ENCODE measurements at regions not wholly inside any gene's neighbourhood (a gene's known extent, or its start where the extent isn't known, plus 50 kb on each side); places are given as distances from the start of the nearest gene placed in this dataset.

- DNase-seq (ENCODE audit: low spot score) = no peak
Measured at GRCh38 chr5:155211764-155212163, 198.2 kb downstream of the KIF4B start.

- no peak for DNase-seq (ENCODE audit: low spot score)
Measured at GRCh38 chr5:155222393-155222792, 208.8 kb downstream of the KIF4B start.

- DNase-seq (ENCODE audit: low spot score) = no peak
Measured at GRCh38 chr5:155229135-155229534, 215.6 kb downstream of the KIF4B start.

- no peak for DNase-seq (ENCODE audit: low spot score)
Measured at GRCh38 chr5:155239803-155240202, 226.2 kb downstream of the KIF4B start.

GRCh38 chr5:155250596-155250995 is 237.0 kb downstream of the KIF4B start:
- no peak for DNase-seq (ENCODE audit: low spot score)

GRCh38 chr5:155252025-155252424 is 238.5 kb downstream of the KIF4B start:
- no peak for DNase-seq (ENCODE audit: low spot score)

GRCh38 chr5:155252717-155253116 is 239.2 kb downstream of the KIF4B start:
- DNase-seq (ENCODE audit: low spot score) = no peak

GRCh38 chr5:155254399-155254798 is 240.8 kb downstream of the KIF4B start:
- DNase-seq (ENCODE audit: low spot score) = no peak

- DNase-seq (ENCODE audit: low spot score) = no peak
Measured at GRCh38 chr5:155258161-155258560, 244.6 kb downstream of the KIF4B start.

GRCh38 chr5:155259648-155260047 is 246.1 kb downstream of the KIF4B start:
- no peak for DNase-seq (ENCODE audit: low spot score)

GRCh38 chr5:155260798-155261197 is 247.2 kb downstream of the KIF4B start:
- no peak for DNase-seq (ENCODE audit: low spot score)

GRCh38 chr5:155263381-155263780 is 249.8 kb downstream of the KIF4B start:
- DNase-seq (ENCODE audit: low spot score) = no peak

- DNase-seq (ENCODE audit: low spot score) = no peak
Measured at GRCh38 chr5:155264809-155265208, 251.3 kb downstream of the KIF4B start.

- DNase-seq (ENCODE audit: low spot score) = no peak
Measured at GRCh38 chr5:155268770-155269425, 255.3 kb downstream of the KIF4B start.

- no peak for DNase-seq (ENCODE audit: low spot score)
Measured at GRCh38 chr5:155270725-155271124, 257.2 kb downstream of the KIF4B start.

- DNase-seq (ENCODE audit: low spot score) = no peak
Measured at GRCh38 chr5:155274484-155274883, 260.9 kb downstream of the KIF4B start.

- no peak for DNase-seq (ENCODE audit: low spot score)
Measured at GRCh38 chr5:155275222-155275621, 261.7 kb downstream of the KIF4B start.

GRCh38 chr5:155276231-155276630 is 262.7 kb downstream of the KIF4B start:
- no peak for DNase-seq (ENCODE audit: low spot score)

GRCh38 chr5:155278532-155278931 is 265.0 kb downstream of the KIF4B start:
- DNase-seq (ENCODE audit: low spot score) = no peak

- no peak for DNase-seq (ENCODE audit: low spot score)
Measured at GRCh38 chr5:155282503-155283107, 269.1 kb downstream of the KIF4B start.

- no peak for DNase-seq (ENCODE audit: low spot score)
Measured at GRCh38 chr5:155285706-155286105, 272.2 kb downstream of the KIF4B start.

- no peak for DNase-seq (ENCODE audit: low spot score)
Measured at GRCh38 chr5:155290937-155291336, 277.4 kb downstream of the KIF4B start.

- DNase-seq (ENCODE audit: low spot score) = no peak
Measured at GRCh38 chr5:155293605-155294178, 280.1 kb downstream of the KIF4B start.

GRCh38 chr5:155295111-155295510 is 281.6 kb downstream of the KIF4B start:
- no peak for DNase-seq (ENCODE audit: low spot score)
